ENCODE measurements at regions not wholly inside any gene's neighbourhood (a gene's known extent, or its start where the extent isn't known, plus 50 kb on each side); places are given as distances from the start of the nearest gene placed in this dataset.
"Not testable (repeated sequence)": the region's sequence is repeated elsewhere in the genome, so short reads cannot be mapped to it uniquely, and the experiment has no call there.

- no peak for DNase-seq
Observed at GRCh38 chr15:95734422-95735316, 595.8 kb upstream of the NR2F2 start.

- no peak for DNase-seq
Observed at GRCh38 chr15:95737060-95737459, 593.4 kb upstream of the NR2F2 start.

- no peak for DNase-seq
Observed at GRCh38 chr15:95739131-95739530, 591.4 kb upstream of the NR2F2 start.

- no peak for DNase-seq
Observed at GRCh38 chr15:95741830-95742229, 588.7 kb upstream of the NR2F2 start.

GRCh38 chr15:95742256-95742655 lies 588.2 kb upstream of the NR2F2 start:
- DNase-seq = no peak

- no peak for DNase-seq
Observed at GRCh38 chr15:95742836-95743235, 587.7 kb upstream of the NR2F2 start.

GRCh38 chr15:95757171-95757570 lies 573.3 kb upstream of the NR2F2 start:
- DNase-seq = no peak

GRCh38 chr15:95758451-95758850 lies 572.0 kb upstream of the NR2F2 start:
- DNase-seq = no peak

GRCh38 chr15:95758851-95759250 lies 571.6 kb upstream of the NR2F2 start:
- no peak for DNase-seq

- no peak for DNase-seq
Observed at GRCh38 chr15:95760508-95760907, 570.0 kb upstream of the NR2F2 start.

GRCh38 chr15:95761501-95762165 lies 568.9 kb upstream of the NR2F2 start:
- no peak for DNase-seq

GRCh38 chr15:95763426-95763825 lies 567.1 kb upstream of the NR2F2 start:
- DNase-seq = no peak

GRCh38 chr15:95765161-95765560 lies 565.3 kb upstream of the NR2F2 start:
- no peak for DNase-seq

GRCh38 chr15:95770196-95770595 lies 560.3 kb upstream of the NR2F2 start:
- DNase-seq = no peak

GRCh38 chr15:95772982-95773381 lies 557.5 kb upstream of the NR2F2 start:
- DNase-seq = no peak

- no peak for DNase-seq
Observed at GRCh38 chr15:95784508-95784907, 546.0 kb upstream of the NR2F2 start.

- not testable (repeated sequence) for DNase-seq
Observed at GRCh38 chr15:95785276-95785675, 545.2 kb upstream of the NR2F2 start.

- DNase-seq = no peak
Observed at GRCh38 chr15:95793231-95793630, 537.3 kb upstream of the NR2F2 start.

- DNase-seq = no peak
Observed at GRCh38 chr15:95795386-95795785, 535.1 kb upstream of the NR2F2 start.

GRCh38 chr15:95799286-95800200 lies 531.0 kb upstream of the NR2F2 start:
- DNase-seq = no peak

GRCh38 chr15:95804484-95804883 lies 526.0 kb upstream of the NR2F2 start:
- DNase-seq = no peak

GRCh38 chr15:95812491-95812890 lies 518.0 kb upstream of the NR2F2 start:
- no peak for DNase-seq

- no peak for DNase-seq
Observed at GRCh38 chr15:95814908-95815307, 515.6 kb upstream of the NR2F2 start.

Measured in NCI-H2171 (cell line).